Neural crest cell (in vitro differentiated cells): ENCODE measurements at regions not wholly inside any gene's neighbourhood (a gene's known extent, or its start where the extent isn't known, plus 50 kb on each side); places are given as distances from the start of the nearest gene placed in this dataset.

Experiments
- DNase-seq: peaks from one replicate; pipeline ENCODE4 v3.0.0; 2021; ENCODE audit warnings: low read depth, mixed read lengths, low spot score
- H3K27ac Mint-ChIP-seq: one replicate; pipeline ENCODE4 v1.8.0; 2021; ENCODE audit warnings: mild to moderate bottlenecking, mixed read lengths; ENCODE audit not compliant: unreplicated experiment
- H3K27me3 Mint-ChIP-seq: 2 replicates; pipeline ENCODE4 v1.8.0; 2021; ENCODE audit warnings: low read depth, mild to moderate bottlenecking, mixed read lengths
- H3K36me3 Mint-ChIP-seq: 2 replicates; pipeline ENCODE4 v1.8.0; 2021; ENCODE audit warnings: low read depth, mild to moderate bottlenecking, mixed read lengths
- H3K4me1 Mint-ChIP-seq: 2 replicates; pipeline ENCODE4 v1.8.0; 2021; ENCODE audit warnings: mixed read lengths
- H3K4me3 Mint-ChIP-seq: one replicate; pipeline ENCODE4 v1.8.0; 2021; ENCODE audit warnings: mild to moderate bottlenecking, mixed read lengths
- H3K9me3 Mint-ChIP-seq: 2 replicates; pipeline ENCODE4 v1.8.0; 2021; ENCODE audit warnings: mixed read lengths
- TF ChIP-seq, protein P1 (sequence below): fragments of 200-600 bp; sonication (generic); conservative IDR thresholded peaks from 2 replicates; pipeline ENCODE4 v1.5.0; 2021; ENCODE audit warnings: antibody characterized with exemption, mild to moderate bottlenecking

- H3K4me1 Mint-ChIP-seq, result peaks cover 3% of the 10 kb centered on the region
- no peak for DNase-seq
- no peaks in the 10 kb centered on the region for H3K36me3 Mint-ChIP-seq
- H3K9me3 Mint-ChIP-seq, result no peaks in the 10 kb centered on the region
- no peak overlapping the region for H3K4me3 Mint-ChIP-seq
- TF ChIP-seq, protein P1, sequence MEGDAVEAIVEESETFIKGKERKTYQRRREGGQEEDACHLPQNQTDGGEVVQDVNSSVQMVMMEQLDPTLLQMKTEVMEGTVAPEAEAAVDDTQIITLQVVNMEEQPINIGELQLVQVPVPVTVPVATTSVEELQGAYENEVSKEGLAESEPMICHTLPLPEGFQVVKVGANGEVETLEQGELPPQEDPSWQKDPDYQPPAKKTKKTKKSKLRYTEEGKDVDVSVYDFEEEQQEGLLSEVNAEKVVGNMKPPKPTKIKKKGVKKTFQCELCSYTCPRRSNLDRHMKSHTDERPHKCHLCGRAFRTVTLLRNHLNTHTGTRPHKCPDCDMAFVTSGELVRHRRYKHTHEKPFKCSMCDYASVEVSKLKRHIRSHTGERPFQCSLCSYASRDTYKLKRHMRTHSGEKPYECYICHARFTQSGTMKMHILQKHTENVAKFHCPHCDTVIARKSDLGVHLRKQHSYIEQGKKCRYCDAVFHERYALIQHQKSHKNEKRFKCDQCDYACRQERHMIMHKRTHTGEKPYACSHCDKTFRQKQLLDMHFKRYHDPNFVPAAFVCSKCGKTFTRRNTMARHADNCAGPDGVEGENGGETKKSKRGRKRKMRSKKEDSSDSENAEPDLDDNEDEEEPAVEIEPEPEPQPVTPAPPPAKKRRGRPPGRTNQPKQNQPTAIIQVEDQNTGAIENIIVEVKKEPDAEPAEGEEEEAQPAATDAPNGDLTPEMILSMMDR, result no peak
- H3K27me3 Mint-ChIP-seq, result no peaks in the 10 kb centered on the region
- H3K27ac Mint-ChIP-seq, result no peak overlapping the region
Observed at GRCh38 chr4:134328741-134329140, 127.2 kb upstream of the PABPC4L start.

GRCh38 chr4:134327274-134328122, 125.9 kb upstream of the PABPC4L start:
- Mint-ChIP-seq H3K27me3 (no peaks in the 10 kb centered on the region), H3K4me1 (peaks cover 10% of the 10 kb centered on the region), H3K4me3 (no peak overlapping the region), H3K9me3 (no peaks in the 10 kb centered on the region), H3K36me3 (no peaks in the 10 kb centered on the region), H3K27ac (no peak overlapping the region)
- TF ChIP-seq, protein P1, result no peak
- DNase-seq, result no peak

GRCh38 chr4:134326866-134327265, 125.3 kb upstream of the PABPC4L start:
- H3K27ac Mint-ChIP-seq, result no peak overlapping the region
- TF ChIP-seq, protein P1, result no peak
- H3K4me3 Mint-ChIP-seq, result no peak overlapping the region
- no peaks in the 10 kb centered on the region for H3K36me3 Mint-ChIP-seq
- H3K4me1 Mint-ChIP-seq, result peaks cover 10% of the 10 kb centered on the region
- H3K27me3 Mint-ChIP-seq, result no peaks in the 10 kb centered on the region
- no peak for DNase-seq
- no peaks in the 10 kb centered on the region for H3K9me3 Mint-ChIP-seq

DNA sequence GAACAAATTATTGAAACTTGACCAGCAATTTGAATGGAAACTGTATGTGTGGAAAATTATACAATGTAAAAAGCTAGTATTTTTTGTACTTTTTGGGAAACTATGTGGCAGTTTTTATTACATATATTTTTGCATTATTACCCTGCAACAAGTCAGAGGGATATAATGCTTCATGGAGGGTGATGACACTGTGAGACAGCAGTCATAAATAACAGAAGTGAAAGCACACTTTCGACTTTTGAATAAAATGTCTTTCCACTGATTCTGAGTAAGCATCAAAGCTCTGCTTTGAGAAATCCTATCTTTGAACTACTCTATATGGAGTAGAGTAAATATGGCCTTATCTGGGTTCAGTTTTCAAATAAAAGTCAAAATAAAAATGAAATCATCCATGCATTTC, 122.6 kb upstream of the PABPC4L start:
- no peaks in the 10 kb centered on the region for H3K36me3 Mint-ChIP-seq
- DNase-seq, result no peak
- H3K4me1 Mint-ChIP-seq, result peaks cover 7% of the 10 kb centered on the region
- no peaks in the 10 kb centered on the region for H3K27me3 Mint-ChIP-seq
- H3K9me3 Mint-ChIP-seq, result peaks cover 6% of the 10 kb centered on the region
- H3K27ac Mint-ChIP-seq, result no peak overlapping the region
- no peak overlapping the region for H3K4me3 Mint-ChIP-seq
- TF ChIP-seq, protein P1, result no peak

DNA sequence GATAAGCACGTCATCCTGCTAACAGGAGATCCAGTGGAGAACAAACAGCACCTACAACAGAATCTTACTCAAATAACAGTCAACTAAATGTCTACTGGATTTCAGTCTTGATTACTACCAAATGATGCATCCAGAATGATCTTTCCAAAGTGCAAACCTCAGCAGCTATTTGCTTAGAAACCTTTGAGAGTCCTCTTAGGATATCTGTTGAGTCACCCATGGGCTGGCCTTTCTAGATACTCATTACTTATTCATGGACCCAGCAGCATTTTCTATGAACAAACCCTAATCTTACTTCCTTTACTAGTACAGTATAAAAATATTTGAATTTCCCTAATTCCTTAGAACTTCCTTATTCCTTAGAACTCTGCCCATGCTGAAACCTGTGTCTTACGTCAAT, 118.5 kb upstream of the PABPC4L start:
- TF ChIP-seq, protein P1, result no peak
- H3K27ac Mint-ChIP-seq, result no peak overlapping the region
- peaks cover 11% of the 10 kb centered on the region for H3K9me3 Mint-ChIP-seq
- H3K27me3 Mint-ChIP-seq, result no peaks in the 10 kb centered on the region
- peaks cover 7% of the 10 kb centered on the region for H3K4me1 Mint-ChIP-seq
- H3K36me3 Mint-ChIP-seq, result no peaks in the 10 kb centered on the region
- H3K4me3 Mint-ChIP-seq, result no peak overlapping the region
- no peak for DNase-seq
